Activated CD8-positive, alpha-beta memory T cell treated with anti-CD3 and anti-CD28 coated beads for 48 hours (primary cell): ENCODE measurements at regions not wholly inside any gene's neighbourhood (a gene's known extent, or its start where the extent isn't known, plus 50 kb on each side); places are given as distances from the start of the nearest gene placed in this dataset.

ENCODE experiments used
- DNase-seq, 3 experiments: peaks; one replicate each; pipeline ENCODE4 v3.0.0-alpha.2; 2020; ENCODE audit warnings: low read depth in 2 of 3, low spot score in 2 of 3

GRCh38 chr19:28426730-28427225, 786.2 kb downstream of the UQCRFS1 start:
- no peak for DNase-seq

GRCh38 chr19:28426110-28426729, 786.7 kb downstream of the UQCRFS1 start:
- DNase-seq = no peak

GRCh38 chr19:28425046-28425931, 787.7 kb downstream of the UQCRFS1 start:
- no peak for DNase-seq

GRCh38 chr19:28424662-28425045, 788.3 kb downstream of the UQCRFS1 start:
- DNase-seq = no peak

GRCh38 chr19:28424077-28424476, 788.9 kb downstream of the UQCRFS1 start:
- DNase-seq = no peak

- no peak for DNase-seq
Observed at GRCh38 chr19:28422791-28423650, 789.9 kb downstream of the UQCRFS1 start.

GRCh38 chr19:28422046-28422445, 790.9 kb downstream of the UQCRFS1 start:
- no peak for DNase-seq

- no peak for DNase-seq
Observed at GRCh38 chr19:28420811-28421550, 792.0 kb downstream of the UQCRFS1 start.

GRCh38 chr19:28419312-28419711, 793.6 kb downstream of the UQCRFS1 start:
- no peak for DNase-seq

GRCh38 chr19:28417361-28417760, 795.6 kb downstream of the UQCRFS1 start:
- no peak for DNase-seq

- no peak for DNase-seq
Observed at GRCh38 chr19:28416245-28416644, 796.7 kb downstream of the UQCRFS1 start.

GRCh38 chr19:28414748-28415147, 798.2 kb downstream of the UQCRFS1 start:
- DNase-seq = no peak

- no peak for DNase-seq
Observed at GRCh38 chr19:28409859-28410258, 803.1 kb downstream of the UQCRFS1 start.

GRCh38 chr19:28406966-28407365, 806.0 kb downstream of the UQCRFS1 start:
- no peak for DNase-seq

- no peak for DNase-seq
Observed at GRCh38 chr19:28405346-28405742, 807.6 kb downstream of the UQCRFS1 start.

GRCh38 chr19:28404472-28404871, 808.5 kb downstream of the UQCRFS1 start:
- no peak for DNase-seq

GRCh38 chr19:28403690-28404089, 809.3 kb downstream of the UQCRFS1 start:
- DNase-seq = no peak

GRCh38 chr19:28402701-28403290, 810.2 kb downstream of the UQCRFS1 start:
- no peak for DNase-seq

- no peak for DNase-seq
Observed at GRCh38 chr19:28401739-28402424, 811.1 kb downstream of the UQCRFS1 start.
